Trophoblast cell (in vitro differentiated cells and primary cell): ENCODE measurements at regions not wholly inside any gene's neighbourhood (a gene's known extent, or its start where the extent isn't known, plus 50 kb on each side); places are given as distances from the start of the nearest gene placed in this dataset.
A peak's percentile ranks its signal among the peaks of the same experiment; 100 is the strongest.

Experiments
- DNase-seq, 2 donors: peaks; one replicate each; pipeline ENCODE4 v3.0.0-alpha.2; 2016
- H2AFZ ChIP-seq: 2 replicates; pipeline ENCODE4 v1.6.1; 2013; ENCODE audit warnings: low read length, moderate library complexity, mild to moderate bottlenecking; ENCODE audit not compliant: insufficient read depth, poor library complexity
- H2AK5ac ChIP-seq: 2 replicates; pipeline ENCODE4 v1.6.1; 2013; ENCODE audit warnings: mild to moderate bottlenecking, low read length
- H2BK120ac ChIP-seq: 2 replicates; pipeline ENCODE4 v1.6.1; 2013; ENCODE audit warnings: low read length, mild to moderate bottlenecking, moderate library complexity; ENCODE audit not compliant: insufficient read depth, poor library complexity
- H2BK12ac ChIP-seq: 2 replicates; pipeline ENCODE4 v1.6.1; 2013; ENCODE audit warnings: mild to moderate bottlenecking, low read length, moderate library complexity
- H2BK5ac ChIP-seq: 2 replicates; pipeline ENCODE4 v1.6.1; 2013; ENCODE audit warnings: low read length, low read depth, moderate library complexity, mild to moderate bottlenecking; ENCODE audit not compliant: poor library complexity
- H3K14ac ChIP-seq: 2 replicates; pipeline ENCODE4 v1.6.1; 2013; ENCODE audit warnings: mild to moderate bottlenecking, low read length
- H3K18ac ChIP-seq: 2 replicates; pipeline ENCODE4 v1.6.1; 2013; ENCODE audit warnings: mild to moderate bottlenecking, low read length
- H3K23ac ChIP-seq: 2 replicates; pipeline ENCODE4 v1.6.1; 2013; ENCODE audit warnings: low read length
- H3K27ac ChIP-seq: 2 replicates; pipeline ENCODE4 v1.5.1; 2013; ENCODE audit warnings: low read depth, mild to moderate bottlenecking, inconsistent platforms, low read length, moderate library complexity
- H3K27me3 ChIP-seq: 2 replicates; pipeline ENCODE4 v1.6.1; 2013; ENCODE audit warnings: inconsistent platforms, mild to moderate bottlenecking, low read length, moderate library complexity; ENCODE audit not compliant: insufficient read depth
- H3K36me3 ChIP-seq, 2 experiments: 1 replicate in 1 of 2; 2 replicates in 1 of 2; pipeline ENCODE4 v1.6.1; 2013; ENCODE audit warnings: low read length in 2 of 2, mild to moderate bottlenecking in 2 of 2, moderate library complexity in 1 of 2; ENCODE audit not compliant: insufficient read depth in 2 of 2, control insufficient read depth in 1 of 2
- H3K4ac ChIP-seq: 2 replicates; pipeline ENCODE4 v1.6.1; 2013; ENCODE audit warnings: low read depth, mild to moderate bottlenecking, low read length, moderate library complexity
- H3K4me1 ChIP-seq, 2 experiments: 1 replicate in 1 of 2; 2 replicates in 1 of 2; pipeline ENCODE4 v1.6.1; 2013; ENCODE audit warnings: low read length in 2 of 2, mild to moderate bottlenecking in 2 of 2, moderate library complexity in 1 of 2; ENCODE audit not compliant: insufficient read depth in 2 of 2, control insufficient read depth in 1 of 2
- H3K4me2 ChIP-seq: 2 replicates; pipeline ENCODE4 v1.6.1; 2013; ENCODE audit warnings: inconsistent platforms, mild to moderate bottlenecking, low read length, moderate library complexity
- H3K4me3 ChIP-seq: 2 replicates; pipeline ENCODE4 v1.5.1; 2013; ENCODE audit warnings: mild to moderate bottlenecking, low read depth, low read length, inconsistent platforms
- H3K79me1 ChIP-seq: one replicate; pipeline ENCODE4 v1.6.1; 2013; ENCODE audit warnings: low read length
- H3K79me2 ChIP-seq: 2 replicates; pipeline ENCODE4 v1.6.1; 2013; ENCODE audit warnings: low read length, mild to moderate bottlenecking; ENCODE audit not compliant: control insufficient read depth, insufficient read depth, poor library complexity
- H3K9ac ChIP-seq: 2 replicates; pipeline ENCODE4 v1.6.1; 2013; ENCODE audit warnings: mild to moderate bottlenecking, low read length
- H3K9me3 ChIP-seq: 2 replicates; pipeline ENCODE4 v1.6.1; 2013; ENCODE audit warnings: low read depth, mild to moderate bottlenecking, control low read depth, inconsistent platforms, low read length; ENCODE audit not compliant: insufficient read depth
- H4K12ac ChIP-seq: 2 replicates; pipeline ENCODE4 v1.6.1; 2013; ENCODE audit warnings: low read depth, mild to moderate bottlenecking, low read length, moderate library complexity
- H4K8ac ChIP-seq: 2 replicates; pipeline ENCODE4 v1.6.1; 2013; ENCODE audit warnings: low read depth, mild to moderate bottlenecking, low read length, moderate library complexity
- H4K91ac ChIP-seq: one replicate; pipeline ENCODE4 v1.6.1; 2013; ENCODE audit warnings: low read depth, mild to moderate bottlenecking, low read length, moderate library complexity
- WGBS: extraction: QIAGEN DNeasy Blood & Tissue Kit; methylation state at CpG from one replicate; pipeline ENCODE4 v1.1.7; 2013; ENCODE audit warnings: missing lambda C conversion rate; ENCODE audit not compliant: insufficient read length, insufficient coverage; ENCODE audit errors: extremely low coverage; 5-methylcytosine and 5-hydroxymethylcytosine counted together

DNA sequence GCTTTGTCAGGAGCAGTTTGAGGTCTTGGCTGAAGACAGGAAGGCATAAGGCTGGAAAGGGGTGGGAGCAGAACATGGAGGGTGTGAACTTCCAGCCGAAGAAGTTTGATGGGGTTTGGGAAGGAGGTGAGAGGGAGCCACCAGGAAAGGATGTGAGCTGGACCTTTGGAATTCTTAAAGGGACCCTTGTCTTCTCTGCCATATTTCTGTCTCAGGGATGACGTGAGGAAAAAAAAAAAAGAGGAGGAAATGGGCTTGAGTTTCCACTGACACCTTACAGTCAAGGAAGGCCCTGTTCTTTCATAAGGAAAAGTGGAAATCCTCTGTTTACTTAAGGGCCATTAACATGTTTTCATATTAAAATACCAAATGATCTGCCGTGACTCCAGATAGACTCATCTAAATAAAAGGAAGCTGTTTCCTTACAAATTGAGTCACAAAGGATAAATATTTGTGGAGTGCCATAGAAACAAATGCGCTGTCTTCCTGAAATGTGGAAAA, 132.1 kb downstream of the PALM2AKAP2 start:
- no peak overlapping the region for H3K23ac ChIP-seq

GRCh38 chr9:109912726-109913460, 132.9 kb downstream of the PALM2AKAP2 start:
- no peak overlapping the region for H4K8ac ChIP-seq
- no peak overlapping the region for H3K4me2 ChIP-seq
- H3K4ac ChIP-seq = no peak overlapping the region
- no peak overlapping the region for H3K14ac ChIP-seq
- H3K4me3 ChIP-seq = no peak overlapping the region
- H2BK120ac ChIP-seq = no peak overlapping the region
- H3K79me2 ChIP-seq = no peaks in the 10 kb centered on the region
- H3K36me3 ChIP-seq = no peaks in the 10 kb centered on the region
- no CpG with 5 or more reads among the region's 7 CpGs for WGBS
- no peaks in the 10 kb centered on the region for H3K27me3 ChIP-seq
- H2BK5ac ChIP-seq = no peak overlapping the region
- no peak overlapping the region for H4K12ac ChIP-seq
- H2AFZ ChIP-seq = no peak overlapping the region
- no peak overlapping the region for H2AK5ac ChIP-seq
- H3K9ac ChIP-seq = no peak overlapping the region
- H3K18ac ChIP-seq = no peak overlapping the region
- DNase-seq = peak in 1 of 2 donors; percentile 51
- H3K23ac ChIP-seq = no peak overlapping the region
- H3K27ac ChIP-seq = no peak overlapping the region
- H3K79me1 ChIP-seq = no peaks in the 10 kb centered on the region
- no peak overlapping the region for H4K91ac ChIP-seq
- H3K4me1 ChIP-seq = no peaks in the 10 kb centered on the region
- H3K9me3 ChIP-seq = peaks cover 2% of the 10 kb centered on the region
- H2BK12ac ChIP-seq = no peak overlapping the region

More for the DNA sequence above, 132.1 kb downstream of the PALM2AKAP2 start:
- no peak overlapping the region for H3K14ac ChIP-seq
- no peaks in the 10 kb centered on the region for H3K36me3 ChIP-seq
- no peak overlapping the region for H4K8ac ChIP-seq
- no peaks in the 10 kb centered on the region for H3K79me1 ChIP-seq
- no peaks in the 10 kb centered on the region for H3K27me3 ChIP-seq
- no peak overlapping the region for H3K4ac ChIP-seq
- no peak overlapping the region for H3K4me2 ChIP-seq
- no CpG with 5 or more reads among the region's 4 CpGs for WGBS
- H4K91ac ChIP-seq = no peak overlapping the region
- no peak overlapping the region for H3K18ac ChIP-seq
- H4K12ac ChIP-seq = no peak overlapping the region
- DNase-seq = peak in 1 of 2 donors; percentile 64
- no peak overlapping the region for H2AK5ac ChIP-seq
- H3K4me3 ChIP-seq = no peak overlapping the region
- peaks cover 2% of the 10 kb centered on the region for H3K9me3 ChIP-seq
- H3K4me1 ChIP-seq = peaks cover 0 to 2% of the 10 kb centered on the region in 2 experiments
- H3K79me2 ChIP-seq = no peaks in the 10 kb centered on the region
- H3K9ac ChIP-seq = no peak overlapping the region
- no peak overlapping the region for H2BK5ac ChIP-seq
- no peak overlapping the region for H2BK12ac ChIP-seq
- H2AFZ ChIP-seq = no peak overlapping the region
- H3K27ac ChIP-seq = no peak overlapping the region
- H2BK120ac ChIP-seq = no peak overlapping the region

DNA sequence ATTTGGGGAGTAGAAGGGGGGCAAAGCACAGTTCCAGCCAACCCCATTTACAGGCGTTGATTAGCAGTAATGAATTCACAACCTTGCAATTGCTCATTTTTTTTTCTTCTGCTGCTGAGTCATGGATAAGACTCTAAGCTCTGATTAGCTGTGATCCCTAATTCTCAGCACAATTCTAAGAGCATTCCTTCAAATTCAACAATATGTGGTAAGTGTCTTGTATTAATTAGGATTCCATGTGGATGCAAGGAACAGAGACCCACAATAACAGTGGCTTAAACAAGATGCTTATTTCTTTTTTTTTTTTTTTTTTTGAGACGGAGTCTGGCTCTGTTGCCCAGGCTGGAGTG, 133.4 kb downstream of the PALM2AKAP2 start:
- no peak overlapping the region for H3K14ac ChIP-seq
- H3K18ac ChIP-seq = no peak overlapping the region
- no peaks in the 10 kb centered on the region for H3K79me1 ChIP-seq
- no peaks in the 10 kb centered on the region for H3K27me3 ChIP-seq
- no peak overlapping the region for H4K12ac ChIP-seq
- no peak overlapping the region for H3K9ac ChIP-seq
- H3K4ac ChIP-seq = no peak overlapping the region
- H3K4me3 ChIP-seq = no peak overlapping the region
- H3K36me3 ChIP-seq = no peaks in the 10 kb centered on the region
- H4K8ac ChIP-seq = no peak overlapping the region
- WGBS = no CpG with 5 or more reads among the region's 2 CpGs
- DNase-seq = peak in 1 of 2 donors; percentile 55
- H2BK120ac ChIP-seq = no peak overlapping the region
- H4K91ac ChIP-seq = no peak overlapping the region
- H3K4me2 ChIP-seq = no peak overlapping the region
- H3K4me1 ChIP-seq = no peaks in the 10 kb centered on the region
- H3K9me3 ChIP-seq = peaks cover 2% of the 10 kb centered on the region
- no peak overlapping the region for H2AK5ac ChIP-seq
- H3K79me2 ChIP-seq = no peaks in the 10 kb centered on the region
- no peak overlapping the region for H2BK5ac ChIP-seq
- H2AFZ ChIP-seq = no peak overlapping the region
- H3K27ac ChIP-seq = no peak overlapping the region
- no peak overlapping the region for H3K23ac ChIP-seq
- H2BK12ac ChIP-seq = no peak overlapping the region

- Histone ChIP-seq H3K14ac (no peak overlapping the region), H3K9me3 (peaks cover 2% of the 10 kb centered on the region), H2BK12ac (no peak overlapping the region), H3K79me1 (no peaks in the 10 kb centered on the region), H2AK5ac (no peak overlapping the region), H3K4me1 (no peaks in the 10 kb centered on the region), H3K18ac (no peak overlapping the region), H4K91ac (no peak overlapping the region), H2AFZ (no peak overlapping the region), H3K4me3 (no peak overlapping the region), H3K4me2 (no peak overlapping the region), H3K27ac (no peak overlapping the region), H4K8ac (no peak overlapping the region), H2BK120ac (no peak overlapping the region), H3K36me3 (no peaks in the 10 kb centered on the region), H4K12ac (no peak overlapping the region), H3K27me3 (no peaks in the 10 kb centered on the region), H3K79me2 (no peaks in the 10 kb centered on the region), H3K4ac (no peak overlapping the region), H2BK5ac (no peak overlapping the region), H3K9ac (no peak overlapping the region), H3K23ac (no peak overlapping the region)
- DNase-seq = peak in 1 of 2 donors; percentile 51
- no CpG with 5 or more reads among the region's 4 CpGs for WGBS
Measured at GRCh38 chr9:109914280-109915027, 134.5 kb downstream of the PALM2AKAP2 start.
